IPS DF 4.7 (cell line): ENCODE measurements at regions not wholly inside any gene's neighbourhood (a gene's known extent, or its start where the extent isn't known, plus 50 kb on each side); places are given as distances from the start of the nearest gene placed in this dataset.
"Not testable (repeated sequence)": the region's sequence is repeated elsewhere in the genome, so short reads cannot be mapped to it uniquely, and the experiment has no call there.

Source experiments
- DNase-seq: peaks from one replicate; pipeline ENCODE4 v3.0.0-alpha.2; 2013; ENCODE audit warnings: low spot score; ENCODE audit errors: extremely low read depth

GRCh38 chr14:106425150-106425549 lies 898.8 kb downstream of the TMEM121 start:
- not testable (repeated sequence) for DNase-seq

GRCh38 chr14:106436310-106436905 lies 910.0 kb downstream of the TMEM121 start:
- DNase-seq: no peak

GRCh38 chr14:106442857-106443256 lies 916.5 kb downstream of the TMEM121 start:
- DNase-seq: no peak

GRCh38 chr14:106455026-106455425 lies 928.6 kb downstream of the TMEM121 start:
- DNase-seq: no peak

GRCh38 chr14:106459971-106460730 lies 933.8 kb downstream of the TMEM121 start:
- DNase-seq: no peak

- DNase-seq: no peak
Observed at GRCh38 chr14:106460916-106461315, 934.5 kb downstream of the TMEM121 start.

- DNase-seq: not testable (repeated sequence)
Observed at GRCh38 chr14:106466483-106466882, 940.1 kb downstream of the TMEM121 start.

- DNase-seq: not testable (repeated sequence)
Observed at GRCh38 chr14:106468869-106469268, 942.5 kb downstream of the TMEM121 start.

GRCh38 chr14:106470028-106470427 lies 943.6 kb downstream of the TMEM121 start:
- not testable (repeated sequence) for DNase-seq

- not testable (repeated sequence) for DNase-seq
Observed at GRCh38 chr14:106474261-106475028, 948.1 kb downstream of the TMEM121 start.

- not testable (repeated sequence) for DNase-seq
Observed at GRCh38 chr14:106475214-106475613, 948.8 kb downstream of the TMEM121 start.

- DNase-seq: not testable (repeated sequence)
Observed at GRCh38 chr14:106477600-106477999, 951.2 kb downstream of the TMEM121 start.

GRCh38 chr14:106480287-106480686 lies 953.9 kb downstream of the TMEM121 start:
- DNase-seq: not testable (repeated sequence)

GRCh38 chr14:106482213-106482612 lies 955.8 kb downstream of the TMEM121 start:
- not testable (repeated sequence) for DNase-seq

GRCh38 chr14:106487600-106487999 lies 961.2 kb downstream of the TMEM121 start:
- no peak for DNase-seq

GRCh38 chr14:106488291-106488690 lies 961.9 kb downstream of the TMEM121 start:
- no peak for DNase-seq

- DNase-seq: no peak
Observed at GRCh38 chr14:106489112-106489881, 962.9 kb downstream of the TMEM121 start.

GRCh38 chr14:106490442-106490841 lies 964.1 kb downstream of the TMEM121 start:
- DNase-seq: no peak

GRCh38 chr14:106491851-106492250 lies 965.5 kb downstream of the TMEM121 start:
- no peak for DNase-seq

GRCh38 chr14:106493962-106494823 lies 967.8 kb downstream of the TMEM121 start:
- DNase-seq: no peak
